GM12872 (cell line): ENCODE measurements at regions not wholly inside any gene's neighbourhood (a gene's known extent, or its start where the extent isn't known, plus 50 kb on each side); places are given as distances from the start of the nearest gene placed in this dataset.

Source experiments
- CTCF ChIP-seq: IDR thresholded peaks from 3 replicates; pipeline ENCODE4 v1.5.1; 2011; ENCODE audit warnings: low read depth, mild to moderate bottlenecking, low read length, moderate library complexity; ENCODE audit not compliant: insufficient read depth

- no peak for TF ChIP-seq CTCF
Measured at GRCh38 chr13:72284791-72285190, 417.8 kb upstream of the DACH1 start.

- no peak for TF ChIP-seq CTCF
Measured at GRCh38 chr13:72261732-72262131, 394.7 kb upstream of the DACH1 start.

- no peak for TF ChIP-seq CTCF
Measured at GRCh38 chr13:72259528-72259927, 392.5 kb upstream of the DACH1 start.

- TF ChIP-seq CTCF, result no peak
Measured at GRCh38 chr13:72258340-72258981, 391.5 kb upstream of the DACH1 start.

- TF ChIP-seq CTCF, result peak; percentile 44; the same call in 2 of the 3 replicates
Measured at GRCh38 chr13:72255908-72256307, 388.9 kb upstream of the DACH1 start.

GRCh38 chr13:72253754-72254153, 386.8 kb upstream of the DACH1 start:
- TF ChIP-seq CTCF, result no peak

GRCh38 chr13:72246396-72246795, 379.4 kb upstream of the DACH1 start:
- TF ChIP-seq CTCF, result no peak
